Retinal pigment epithelial cell (primary cell): ENCODE measurements at regions not wholly inside any gene's neighbourhood (a gene's known extent, or its start where the extent isn't known, plus 50 kb on each side); places are given as distances from the start of the nearest gene placed in this dataset.

Experiments
- DNase-seq: peaks from one replicate; pipeline ENCODE4 v3.0.0-alpha.2; 2010; ENCODE audit warnings: low read depth
- H3K4me3 ChIP-seq: 2 replicates; pipeline ENCODE4 v1.5.1; 2011; ENCODE audit warnings: mild to moderate bottlenecking, low read length, control low read depth, moderate library complexity
- CTCF ChIP-seq: conservative IDR thresholded peaks from 2 replicates; pipeline ENCODE4 v1.5.1; 2011; ENCODE audit warnings: low read depth, low read length, control low read depth, inconsistent platforms

DNA sequence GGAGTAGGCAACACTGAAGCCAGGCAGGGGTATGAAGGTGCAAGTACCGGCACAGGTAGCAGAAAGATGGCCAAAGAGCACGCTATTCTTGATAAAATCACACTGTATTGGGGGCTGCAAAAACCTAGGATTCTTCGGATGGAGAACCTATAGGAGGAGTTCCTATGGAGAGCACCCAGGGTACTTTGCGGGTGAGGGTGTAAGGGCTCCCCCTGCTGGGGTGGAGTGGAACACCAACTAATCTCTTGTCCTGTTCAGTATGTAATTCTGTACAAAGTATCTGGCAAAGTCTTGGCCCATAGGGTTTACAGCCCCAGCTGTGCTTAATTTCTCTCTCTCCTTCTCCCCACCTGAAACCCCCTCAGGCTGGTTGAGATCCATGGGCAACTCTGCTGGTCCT, 393.1 kb upstream of the ASIC2 start:
- no peak for DNase-seq
- peak; percentile 28 for TF ChIP-seq CTCF
- H3K4me3 ChIP-seq: no peak overlapping the region

DNA sequence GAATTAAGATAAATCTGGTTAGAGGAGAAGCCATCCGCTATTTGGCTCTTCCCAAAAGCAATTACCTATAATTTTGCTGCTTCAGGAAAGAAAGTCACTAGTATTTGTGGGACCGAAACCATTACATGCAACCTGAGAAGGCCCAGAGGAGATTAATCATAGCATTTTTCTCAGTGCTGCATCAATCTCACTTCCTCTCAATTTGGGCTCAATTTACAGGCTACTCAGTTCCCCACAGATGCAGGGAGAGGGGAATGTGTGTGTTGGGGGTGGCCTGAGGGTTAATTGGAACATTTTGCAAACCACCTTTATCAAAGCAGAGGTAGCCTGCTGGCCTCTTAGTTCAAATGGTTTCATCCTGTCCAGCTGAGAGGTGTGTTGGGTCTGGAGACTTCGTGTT, 394.7 kb upstream of the ASIC2 start:
- H3K4me3 ChIP-seq: no peak overlapping the region
- DNase-seq: no peak
- TF ChIP-seq CTCF: no peak

DNA sequence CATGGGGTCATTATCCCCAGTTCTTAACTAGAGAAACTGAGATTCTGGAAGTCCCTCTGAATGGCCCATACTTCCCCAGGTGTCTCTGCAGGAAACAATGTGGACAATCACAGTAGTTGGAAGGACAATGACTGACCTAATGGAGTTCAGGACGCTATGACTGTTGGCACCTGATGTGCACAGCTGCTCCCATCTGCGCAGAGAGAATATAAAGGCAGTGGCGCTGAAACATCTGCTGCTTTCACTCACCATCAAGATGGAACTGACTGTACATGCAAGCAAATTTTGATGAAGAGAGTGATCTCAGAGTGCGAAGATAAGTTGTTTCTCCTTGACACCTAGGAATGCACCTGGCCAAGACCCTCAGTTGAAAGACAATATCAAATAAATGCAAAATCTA, 395.7 kb upstream of the ASIC2 start:
- H3K4me3 ChIP-seq: no peak overlapping the region
- DNase-seq: no peak
- TF ChIP-seq CTCF: no peak

GRCh38 chr17:33689725-33690124, 396.6 kb upstream of the ASIC2 start:
- no peak for TF ChIP-seq CTCF
- H3K4me3 ChIP-seq: no peak overlapping the region
- DNase-seq: no peak

GRCh38 chr17:33695431-33695830, 402.3 kb upstream of the ASIC2 start:
- no peak overlapping the region for H3K4me3 ChIP-seq
- no peak for TF ChIP-seq CTCF
- DNase-seq: no peak

DNA sequence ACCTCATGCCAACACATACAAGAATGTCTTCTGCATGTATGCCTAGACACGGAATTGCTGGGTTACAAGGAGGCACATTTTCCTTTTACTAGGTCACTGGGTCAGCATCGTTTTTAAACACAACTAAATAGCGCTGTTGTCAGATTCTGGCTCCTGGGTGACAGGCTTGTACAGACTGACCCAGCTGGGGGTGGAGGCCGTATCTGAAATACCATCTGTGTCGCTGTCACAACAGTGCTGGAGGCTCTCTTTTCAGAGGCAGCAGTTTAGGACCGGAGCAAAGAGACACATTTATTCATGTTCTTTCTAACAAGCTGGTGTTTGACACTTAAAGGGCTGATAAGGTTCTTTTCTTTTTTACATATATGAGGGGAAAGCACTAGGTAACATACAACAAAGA, 403.0 kb upstream of the ASIC2 start:
- DNase-seq: no peak
- no peak for TF ChIP-seq CTCF
- no peak overlapping the region for H3K4me3 ChIP-seq

DNA sequence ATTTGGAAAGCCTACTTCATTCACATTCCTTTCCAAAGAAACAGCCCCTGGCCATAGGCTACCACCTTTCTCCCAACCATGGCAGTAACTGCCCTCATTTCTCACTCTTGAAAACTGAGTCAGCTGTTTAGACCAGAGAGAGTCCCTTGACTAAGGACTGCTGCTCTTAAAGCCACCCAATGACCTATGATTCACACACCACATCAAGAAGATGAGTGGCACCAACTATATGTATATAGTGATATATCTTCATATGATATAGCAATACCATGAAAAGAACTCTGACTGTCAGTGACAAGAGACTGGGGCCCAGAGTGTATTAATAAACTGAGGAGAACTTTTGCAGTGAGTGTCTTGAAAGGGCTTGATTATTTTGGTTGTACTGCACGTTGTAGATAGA, 404.5 kb upstream of the ASIC2 start:
- no peak for TF ChIP-seq CTCF
- DNase-seq: no peak

More for the DNA sequence above, 404.5 kb upstream of the ASIC2 start:
- H3K4me3 ChIP-seq: no peak overlapping the region
